ENCODE measurements at regions not wholly inside any gene's neighbourhood (a gene's known extent, or its start where the extent isn't known, plus 50 kb on each side); places are given as distances from the start of the nearest gene placed in this dataset.
"Not testable (repeated sequence)": the region's sequence is repeated elsewhere in the genome, so short reads cannot be mapped to it uniquely, and the experiment has no call there.

- H3K27ac Mint-ChIP-seq; H3K36me3 ChIP-seq (replicated peaks in 1 of 2; ENCODE audit: control extremely low read depth in 1 of 2, control insufficient read depth in 1 of 2, extremely low read depth in 1 of 2, insufficient read depth in 2 of 2, low read length in 1 of 2); H3K4me1 Mint-ChIP-seq; H2AFZ ChIP-seq (ENCODE audit: insufficient read depth, low read depth, low read length, poor library complexity, severe bottlenecking); H4K20me1 ChIP-seq (ENCODE audit: control insufficient read depth, insufficient read depth, low read length, poor library complexity, severe bottlenecking); H3K9me3 ChIP-seq (ENCODE audit: control extremely low read depth in 1 of 3, control insufficient read depth in 2 of 3, insufficient read depth in 1 of 3, low read length in 2 of 3); H3K79me2 ChIP-seq (ENCODE audit: control insufficient read depth, insufficient read depth, low read length); POLR2A ChIA-PET; H3K4me3 ChIP-seq (ENCODE audit: control extremely low read depth in 1 of 5, extremely low read depth in 1 of 5, insufficient read depth in 1 of 5, low read depth in 2 of 5, low read length in 4 of 5); H3K27me3 Mint-ChIP-seq; intact Hi-C loops (cut with micrococcal nuclease); H3K9me3 Mint-ChIP-seq (ENCODE audit: insufficient read depth); CTCF ChIA-PET; H3K27me3 ChIP-seq (replicated peaks in 1 of 4; ENCODE audit: control extremely low read depth in 1 of 4, control insufficient read depth in 3 of 4, insufficient read depth in 4 of 4, low read length in 3 of 4); H3K9ac ChIP-seq (ENCODE audit: low read length); DNase-seq; H3K4me1 ChIP-seq (ENCODE audit: control insufficient read depth in 2 of 2, insufficient read depth in 2 of 2, low read length in 2 of 2); H3K4me3 Mint-ChIP-seq; H3K27ac ChIP-seq (ENCODE audit: low read length in 2 of 2); ATAC-seq (ENCODE audit: low read depth); H3K4me2 ChIP-seq (replicated peaks; ENCODE audit: low read depth, low read length, poor library complexity, severe bottlenecking): not testable (repeated sequence)
- WGBS (ENCODE audit: insufficient coverage): no CpG with 5 or more reads among the region's 7 CpGs
Measured at GRCh38 chr9:39665020-39665419, 309.6 kb downstream of the SPATA31A1 start.

GRCh38 chr9:39674437-39675210 lies 319.2 kb downstream of the SPATA31A1 start:
- not testable (repeated sequence) for H3K27me3 ChIP-seq (replicated peaks in 1 of 4; ENCODE audit: control extremely low read depth in 1 of 4, control insufficient read depth in 3 of 4, insufficient read depth in 4 of 4, low read length in 3 of 4); ATAC-seq (ENCODE audit: low read depth)

GRCh38 chr9:39675211-39675553 lies 319.7 kb downstream of the SPATA31A1 start:
- not testable (repeated sequence) for H3K4me1 Mint-ChIP-seq

More at GRCh38 chr9:39674437-39675210, 319.2 kb downstream of the SPATA31A1 start:
- WGBS (ENCODE audit: insufficient coverage): no CpG with 5 or more reads among the region's 1 CpG
- H3K9me3 ChIP-seq (ENCODE audit: control extremely low read depth in 1 of 3, control insufficient read depth in 2 of 3, insufficient read depth in 1 of 3, low read length in 2 of 3); H3K27me3 Mint-ChIP-seq; H3K9me3 Mint-ChIP-seq (ENCODE audit: insufficient read depth); H2AFZ ChIP-seq (ENCODE audit: insufficient read depth, low read depth, low read length, poor library complexity, severe bottlenecking); H3K36me3 ChIP-seq (replicated peaks in 1 of 2; ENCODE audit: control extremely low read depth in 1 of 2, control insufficient read depth in 1 of 2, extremely low read depth in 1 of 2, insufficient read depth in 2 of 2, low read length in 1 of 2); H3K27ac ChIP-seq (ENCODE audit: low read length in 2 of 2); H3K4me3 ChIP-seq (ENCODE audit: control extremely low read depth in 1 of 5, extremely low read depth in 1 of 5, insufficient read depth in 1 of 5, low read depth in 2 of 5, low read length in 4 of 5); H3K4me1 Mint-ChIP-seq; H3K4me1 ChIP-seq (ENCODE audit: control insufficient read depth in 2 of 2, insufficient read depth in 2 of 2, low read length in 2 of 2); H4K20me1 ChIP-seq (ENCODE audit: control insufficient read depth, insufficient read depth, low read length, poor library complexity, severe bottlenecking); H3K9ac ChIP-seq (ENCODE audit: low read length); DNase-seq; H3K27ac Mint-ChIP-seq; intact Hi-C loops (cut with micrococcal nuclease); H3K4me2 ChIP-seq (replicated peaks; ENCODE audit: low read depth, low read length, poor library complexity, severe bottlenecking); H3K4me3 Mint-ChIP-seq; H3K79me2 ChIP-seq (ENCODE audit: control insufficient read depth, insufficient read depth, low read length); CTCF ChIA-PET; POLR2A ChIA-PET: not testable (repeated sequence)

GRCh38 chr9:39678534-39679263 lies 323.2 kb downstream of the SPATA31A1 start:
- intact Hi-C loops (cut with micrococcal nuclease); H3K9ac ChIP-seq (ENCODE audit: low read length); H3K9me3 ChIP-seq (ENCODE audit: control extremely low read depth in 1 of 3, control insufficient read depth in 2 of 3, insufficient read depth in 1 of 3, low read length in 2 of 3); DNase-seq; H2AFZ ChIP-seq (ENCODE audit: insufficient read depth, low read depth, low read length, poor library complexity, severe bottlenecking); H3K27me3 ChIP-seq (replicated peaks in 1 of 4; ENCODE audit: control extremely low read depth in 1 of 4, control insufficient read depth in 3 of 4, insufficient read depth in 4 of 4, low read length in 3 of 4); H3K27ac ChIP-seq (ENCODE audit: low read length in 2 of 2); H3K36me3 ChIP-seq (replicated peaks in 1 of 2; ENCODE audit: control extremely low read depth in 1 of 2, control insufficient read depth in 1 of 2, extremely low read depth in 1 of 2, insufficient read depth in 2 of 2, low read length in 1 of 2); H3K4me3 ChIP-seq (ENCODE audit: control extremely low read depth in 1 of 5, extremely low read depth in 1 of 5, insufficient read depth in 1 of 5, low read depth in 2 of 5, low read length in 4 of 5); H3K79me2 ChIP-seq (ENCODE audit: control insufficient read depth, insufficient read depth, low read length); H3K9me3 Mint-ChIP-seq (ENCODE audit: insufficient read depth); H3K4me3 Mint-ChIP-seq; H3K4me1 ChIP-seq (ENCODE audit: control insufficient read depth in 2 of 2, insufficient read depth in 2 of 2, low read length in 2 of 2); H3K4me2 ChIP-seq (replicated peaks; ENCODE audit: low read depth, low read length, poor library complexity, severe bottlenecking); H3K27ac Mint-ChIP-seq; CTCF ChIA-PET; H3K4me1 Mint-ChIP-seq; ATAC-seq (ENCODE audit: low read depth); POLR2A ChIA-PET; H4K20me1 ChIP-seq (ENCODE audit: control insufficient read depth, insufficient read depth, low read length, poor library complexity, severe bottlenecking); H3K27me3 Mint-ChIP-seq: not testable (repeated sequence)
- WGBS (ENCODE audit: insufficient coverage): no CpG with 5 or more reads among the region's 9 CpGs

More at GRCh38 chr9:39675211-39675553, 319.7 kb downstream of the SPATA31A1 start:
- H3K27me3 Mint-ChIP-seq; H2AFZ ChIP-seq (ENCODE audit: insufficient read depth, low read depth, low read length, poor library complexity, severe bottlenecking); H3K4me3 Mint-ChIP-seq; POLR2A ChIA-PET; intact Hi-C loops (cut with micrococcal nuclease); H3K36me3 ChIP-seq (replicated peaks in 1 of 2; ENCODE audit: control extremely low read depth in 1 of 2, control insufficient read depth in 1 of 2, extremely low read depth in 1 of 2, insufficient read depth in 2 of 2, low read length in 1 of 2); H3K79me2 ChIP-seq (ENCODE audit: control insufficient read depth, insufficient read depth, low read length); H3K27me3 ChIP-seq (replicated peaks in 1 of 4; ENCODE audit: control extremely low read depth in 1 of 4, control insufficient read depth in 3 of 4, insufficient read depth in 4 of 4, low read length in 3 of 4); H3K9me3 Mint-ChIP-seq (ENCODE audit: insufficient read depth); ATAC-seq (ENCODE audit: low read depth); CTCF ChIA-PET; H3K4me3 ChIP-seq (ENCODE audit: control extremely low read depth in 1 of 5, extremely low read depth in 1 of 5, insufficient read depth in 1 of 5, low read depth in 2 of 5, low read length in 4 of 5); H3K9ac ChIP-seq (ENCODE audit: low read length); DNase-seq; H3K27ac Mint-ChIP-seq; H3K9me3 ChIP-seq (ENCODE audit: control extremely low read depth in 1 of 3, control insufficient read depth in 2 of 3, insufficient read depth in 1 of 3, low read length in 2 of 3); H3K27ac ChIP-seq (ENCODE audit: low read length in 2 of 2); H3K4me2 ChIP-seq (replicated peaks; ENCODE audit: low read depth, low read length, poor library complexity, severe bottlenecking); H4K20me1 ChIP-seq (ENCODE audit: control insufficient read depth, insufficient read depth, low read length, poor library complexity, severe bottlenecking); H3K4me1 ChIP-seq (ENCODE audit: control insufficient read depth in 2 of 2, insufficient read depth in 2 of 2, low read length in 2 of 2): not testable (repeated sequence)
- no CpG with 5 or more reads among the region's 2 CpGs for WGBS (ENCODE audit: insufficient coverage)
